Keratinocyte (primary cell): ENCODE measurements at regions not wholly inside any gene's neighbourhood (a gene's known extent, or its start where the extent isn't known, plus 50 kb on each side); places are given as distances from the start of the nearest gene placed in this dataset.

ENCODE experiments used
- DNase-seq: peaks from one replicate; pipeline ENCODE4 v3.0.0-alpha.2; 2011; ENCODE audit warnings: low read depth, missing footprints, low spot score
- FAIRE-seq: peaks from 2 replicates; lab custom pipeline; 2011; peaks lifted over from hg19 to GRCh38; lab: Jason Lieb, UNC
- H2AFZ ChIP-seq: 2 replicates; pipeline ENCODE4 v1.6.0; 2012; ENCODE audit warnings: low read length, control low read depth, inconsistent platforms; ENCODE audit not compliant: control insufficient read depth
- H3K27ac ChIP-seq: 2 replicates; pipeline ENCODE4 v1.5.1; 2011; ENCODE audit warnings: low read length; ENCODE audit not compliant: control insufficient read depth, insufficient read depth
- H3K27me3 ChIP-seq: 3 replicates; pipeline ENCODE4 v1.6.0; 2011; ENCODE audit warnings: low read length; ENCODE audit not compliant: control insufficient read depth, insufficient read depth; ENCODE audit errors: extremely low read depth
- H3K36me3 ChIP-seq, 2 experiments: 2 replicates in 1 of 2; 3 replicates in 1 of 2; pipeline ENCODE4 v1.5.1; 2011; ENCODE audit warnings: low read length in 2 of 2, mild to moderate bottlenecking in 1 of 2; ENCODE audit not compliant: control insufficient read depth in 2 of 2, insufficient read depth in 2 of 2; ENCODE audit errors: extremely low read depth in 1 of 2
- H3K4me1 ChIP-seq: 3 replicates; pipeline ENCODE4 v1.5.1; 2011; ENCODE audit warnings: low read length; ENCODE audit not compliant: control insufficient read depth, insufficient read depth; ENCODE audit errors: extremely low read depth
- H3K4me2 ChIP-seq: 3 replicates; pipeline ENCODE4 v1.6.0; 2011; ENCODE audit warnings: low read depth, low read length; ENCODE audit not compliant: control insufficient read depth, insufficient read depth; ENCODE audit errors: extremely low read depth
- H3K4me3 ChIP-seq, 3 experiments: fragments of 200-600 bp in 1 of 3; sonication (generic) in 1 of 3; 2 replicates in 2 of 3; 3 replicates in 1 of 3; pipeline ENCODE4 v1.5.1; 2011 to 2016; ENCODE audit warnings: low read length in 3 of 3, mild to moderate bottlenecking in 3 of 3, control low read depth in 2 of 3, inconsistent platforms in 1 of 3, low read depth in 1 of 3, mixed read lengths in 1 of 3, mixed run types in 1 of 3, moderate library complexity in 1 of 3; ENCODE audit not compliant: control insufficient read depth in 2 of 3, insufficient read depth in 2 of 3; ENCODE audit errors: extremely low read depth in 1 of 3
- H3K79me2 ChIP-seq: 2 replicates; pipeline ENCODE4 v1.6.0; 2012; ENCODE audit warnings: low read length; ENCODE audit not compliant: control insufficient read depth, insufficient read depth
- H3K9ac ChIP-seq: 3 replicates; pipeline ENCODE4 v1.6.0; 2011; ENCODE audit warnings: low read length; ENCODE audit not compliant: control insufficient read depth, insufficient read depth; ENCODE audit errors: extremely low read depth
- H3K9me1 ChIP-seq: 3 replicates; pipeline ENCODE4 v1.6.0; 2011; ENCODE audit warnings: low read length; ENCODE audit not compliant: control insufficient read depth, insufficient read depth; ENCODE audit errors: extremely low read depth
- H3K9me3 ChIP-seq: 2 replicates; pipeline ENCODE4 v1.5.1; 2012; ENCODE audit warnings: low read depth, low read length; ENCODE audit not compliant: control insufficient read depth
- H4K20me1 ChIP-seq: 3 replicates; pipeline ENCODE4 v1.6.0; 2011; ENCODE audit warnings: low read length; ENCODE audit not compliant: control insufficient read depth, insufficient read depth; ENCODE audit errors: extremely low read depth
- CTCF ChIP-seq, 3 experiments: IDR thresholded peaks in 1 of 3; conservative IDR thresholded peaks in 1 of 3; optimal IDR thresholded peaks in 1 of 3; 2 replicates in 2 of 3; 3 replicates in 1 of 3; pipeline versions ENCODE3 to v1.5.1; 2011; ENCODE audit warnings: low read length in 3 of 3, mild to moderate bottlenecking in 3 of 3, moderate library complexity in 2 of 3, control low read depth in 1 of 3, inconsistent platforms in 1 of 3; ENCODE audit not compliant: insufficient read depth in 2 of 3; ENCODE audit errors: extremely low read depth in 1 of 3
- EZH2 ChIP-seq: IDR thresholded peaks from one replicate; pipeline ENCODE4 v1.6.1; 2012; ENCODE audit warnings: inconsistent platforms, mild to moderate bottlenecking, low read length, moderate library complexity
- dilution Hi-C: fragments of 300-500 bp; cut with MboI; formaldehyde crosslinking; loops from one replicate; pipeline ENCODE4 v1.7.0; 2020; ENCODE audit warnings: low sequenced_read_pairs; ENCODE audit not compliant: extremely low pct_ligation_motif_present

- Histone ChIP-seq H3K27me3 (no peaks in the 10 kb centered on the region), H3K4me1 (no peaks in the 10 kb centered on the region), H3K79me2 (no peaks in the 10 kb centered on the region), H3K9me3 (peaks cover 15% of the 10 kb centered on the region), H3K27ac (no peak overlapping the region), H4K20me1 (no peaks in the 10 kb centered on the region), H3K36me3 (no peaks in the 10 kb centered on the region), H2AFZ (no peak overlapping the region), H3K9me1 (no peaks in the 10 kb centered on the region), H3K4me3 (no peak overlapping the region), H3K9ac (no peak overlapping the region), H3K4me2 (no peak overlapping the region)
- TF ChIP-seq CTCF (optimal IDR thresholded peaks at IDR 0.05 in 1 of 3, IDR thresholded peaks at IDR 0.05 in 1 of 3, conservative IDR thresholded peaks at IDR 0.05 in 1 of 3; ENCODE audit: extremely low read depth in 1 of 3, insufficient read depth in 2 of 3, low read length in 3 of 3): no peak
- TF ChIP-seq EZH2: no peak
- FAIRE-seq: no peak
- dilution Hi-C loops: no loop called here
- DNase-seq: no peak
Measured at GRCh38 chr22:48210812-48211211, 1448.4 kb downstream of the TBC1D22A start.

GRCh38 chr22:48210198-48210580, 1447.7 kb downstream of the TBC1D22A start:
- Histone ChIP-seq H3K9me1 (no peaks in the 10 kb centered on the region), H3K4me1 (no peaks in the 10 kb centered on the region), H4K20me1 (no peaks in the 10 kb centered on the region), H3K36me3 (no peaks in the 10 kb centered on the region), H3K9me3 (peaks cover 15% of the 10 kb centered on the region), H3K9ac (no peak overlapping the region), H2AFZ (no peak overlapping the region), H3K79me2 (no peaks in the 10 kb centered on the region), H3K27me3 (no peaks in the 10 kb centered on the region), H3K27ac (no peak overlapping the region), H3K4me2 (no peak overlapping the region), H3K4me3 (no peak overlapping the region)
- no peak for FAIRE-seq
- TF ChIP-seq CTCF (optimal IDR thresholded peaks at IDR 0.05 in 1 of 3, IDR thresholded peaks at IDR 0.05 in 1 of 3, conservative IDR thresholded peaks at IDR 0.05 in 1 of 3; ENCODE audit: extremely low read depth in 1 of 3, insufficient read depth in 2 of 3, low read length in 3 of 3) (no peak), EZH2 (no peak)
- dilution Hi-C loops: no loop called here
- no peak for DNase-seq
